A549 (cell line): ENCODE measurements at regions not wholly inside any gene's neighbourhood (a gene's known extent, or its start where the extent isn't known, plus 50 kb on each side); places are given as distances from the start of the nearest gene placed in this dataset.

Experiments used
- ATAC-seq, 2 experiments: fragments of 200-7000 bp in 1 of 2; fragments of >200 bp in 1 of 2; cut with Nextera tagmentation in 1 of 2; cut with Tn5 transposase in 1 of 2; 3 replicates each; pipeline versions ENCODE4 v1.8.0 to v1.9.1; 2018 to 2020; ENCODE audit warnings: mild to moderate bottlenecking in 1 of 2, moderate library complexity in 1 of 2
- CTCF ChIA-PET: fragments of 300-600 bp; sonication (Branson Sonifier 250); formaldehyde crosslinking; extraction: SDS; loops from one replicate; lab custom pipeline; 2021; ENCODE audit warnings: antibody characterized with exemption, inconsistent platforms; lab: Yijun Ruan, JAX
- POLR2A ChIA-PET: fragments of 350-600 bp; formaldehyde crosslinking; extraction: SDS; loops from one replicate; lab custom pipeline; 2021; ENCODE audit warnings: antibody characterized with exemption, inconsistent platforms; lab: Yijun Ruan, JAX
- DNase-seq, 2 experiments: peaks; one replicate each; pipeline versions ENCODE4 v3.0.0 to v3.0.0-alpha.2; 2011 to 2016; ENCODE audit warnings: low read depth in 1 of 2, low spot score in 1 of 2
- FAIRE-seq: peaks from 2 replicates; lab custom pipeline; 2011; peaks lifted over from hg19 to GRCh38; lab: Jason Lieb, UNC
- H3K27ac ChIP-seq, 2 experiments: fragments of >200 bp; sonication (Bioruptor Twin); formaldehyde crosslinking; 3 replicates each; pipeline ENCODE4 v1.5.1; 2016 to 2017
- H3K4me1 ChIP-seq: fragments of >200 bp; sonication (Bioruptor Twin); formaldehyde crosslinking; 3 replicates; pipeline ENCODE4 v1.6.1; 2016
- H3K4me2 ChIP-seq: fragments of >200 bp; sonication (Bioruptor Twin); formaldehyde crosslinking; 3 replicates; pipeline ENCODE4 v1.6.1; 2016
- H3K4me3 ChIP-seq: fragments of >200 bp; sonication (Bioruptor Twin); formaldehyde crosslinking; 3 replicates; pipeline ENCODE4 v1.5.1; 2016
- H3K9me3 ChIP-seq: fragments of >200 bp; sonication (Bioruptor Twin); formaldehyde crosslinking; 3 replicates; pipeline ENCODE4 v1.6.1; 2016
- BCL3 ChIP-seq: fragments of >200 bp; sonication (Bioruptor Twin); formaldehyde crosslinking; IDR thresholded peaks from 3 replicates; pipeline ENCODE4 v1.6.1; 2016
- CBX8 ChIP-seq: fragments of 200-600 bp; sonication (generic); IDR thresholded peaks from 2 replicates; pipeline ENCODE4 v1.6.1; 2016
- E2F6 ChIP-seq: IDR thresholded peaks from 2 replicates; pipeline ENCODE4 v1.6.1; 2012; ENCODE audit warnings: low read depth, borderline replicate concordance
- EP300 ChIP-seq, 2 experiments: fragments of >200 bp; sonication (Bioruptor Twin); formaldehyde crosslinking; IDR thresholded peaks; 2 replicates in 1 of 2; 3 replicates in 1 of 2; pipeline ENCODE4 v1.6.1; 2016 to 2017
- ESRRA ChIP-seq: fragments of 150-350 bp; IDR thresholded peaks from 2 replicates; pipeline ENCODE4 v1.6.1; 2014; ENCODE audit warnings: mild to moderate bottlenecking, low read length, borderline replicate concordance
- HDAC2 ChIP-seq: fragments of 200-600 bp; sonication (generic); IDR thresholded peaks from 2 replicates; pipeline ENCODE4 v1.6.1; 2016
- HOXA7 ChIP-seq: fragments of 250-450 bp; sonication (Bioruptor Pico); IDR thresholded peaks from 2 replicates; pipeline ENCODE4 v1.5.0; 2020; ENCODE audit warnings: mild to moderate bottlenecking, moderate library complexity
- KDM5A ChIP-seq: fragments of 200-600 bp; sonication (generic); IDR thresholded peaks from 2 replicates; pipeline ENCODE4 v1.6.1; 2016; ENCODE audit warnings: antibody characterized with exemption, mild to moderate bottlenecking
- MAFK ChIP-seq: fragments of 450-650 bp; IDR thresholded peaks from 2 replicates; pipeline ENCODE4 v1.6.1; 2014; ENCODE audit not compliant: partially characterized antibody
- MAZ ChIP-seq: fragments of 150-350 bp; IDR thresholded peaks from 2 replicates; pipeline ENCODE4 v1.6.1; 2014; ENCODE audit warnings: antibody characterized with exemption, low read depth, low read length, borderline replicate concordance
- NFE2L2 ChIP-seq: fragments of 150-350 bp; conservative IDR thresholded peaks from 2 replicates; pipeline ENCODE4 v1.6.1; 2014; ENCODE audit warnings: low read length
- NR3C1 ChIP-seq: fragments of >200 bp; sonication (Bioruptor Twin); formaldehyde crosslinking; IDR thresholded peaks from 3 replicates; pipeline ENCODE4 v1.6.1; 2017
- POLR2A ChIP-seq: IDR thresholded peaks from 2 replicates; pipeline ENCODE4 v1.6.1; 2012; ENCODE audit warnings: mild to moderate bottlenecking, low read length
- POLR2AphosphoS2 ChIP-seq: conservative IDR thresholded peaks from 2 replicates; pipeline ENCODE4 v1.6.1; 2012; ENCODE audit warnings: low read length, improper control_type of control experiment, inconsistent platforms
- RAD21 ChIP-seq, 2 experiments: fragments of >200 bp in 1 of 2; sonication (Bioruptor Twin) in 1 of 2; formaldehyde crosslinking in 1 of 2; IDR thresholded peaks in 1 of 2; conservative IDR thresholded peaks in 1 of 2; 2 replicates in 1 of 2; 3 replicates in 1 of 2; pipeline ENCODE4 v1.6.1; 2012 to 2018; ENCODE audit warnings: inconsistent platforms in 1 of 2
- RARB ChIP-seq: fragments of 250-450 bp; sonication (Bioruptor Pico); IDR thresholded peaks from 2 replicates; pipeline ENCODE4 v1.8.0; 2021; ENCODE audit warnings: mild to moderate bottlenecking, moderate library complexity
- REST ChIP-seq: fragments of 200-600 bp; sonication (generic); IDR thresholded peaks from 2 replicates; pipeline ENCODE4 v1.6.1; 2016; ENCODE audit warnings: antibody characterized with exemption, mild to moderate bottlenecking, moderate library complexity
- RFX5 ChIP-seq: fragments of 450-650 bp; IDR thresholded peaks from 2 replicates; pipeline ENCODE4 v1.7.1; 2014; ENCODE audit warnings: antibody characterized with exemption, mild to moderate bottlenecking, moderate library complexity
- SMC3 ChIP-seq: fragments of >200 bp; sonication (Bioruptor Twin); formaldehyde crosslinking; IDR thresholded peaks from 3 replicates; pipeline ENCODE4 v1.6.1; 2018; ENCODE audit warnings: inconsistent platforms
- TP53 ChIP-seq: fragments of 250-450 bp; sonication (Bioruptor Pico); IDR thresholded peaks from 2 replicates; pipeline ENCODE4 v1.5.0; 2021; ENCODE audit warnings: mild to moderate bottlenecking, moderate library complexity
- ZC3H11A ChIP-seq: fragments of 450-650 bp; IDR thresholded peaks from 2 replicates; pipeline ENCODE4 v1.6.1; 2014; ENCODE audit warnings: antibody characterized with exemption, mild to moderate bottlenecking
- ZSCAN20 ChIP-seq: fragments of 250-450 bp; sonication (Bioruptor Pico); IDR thresholded peaks from 2 replicates; pipeline ENCODE4 v1.8.0; 2022; ENCODE audit warnings: mild to moderate bottlenecking, moderate library complexity
- WGBS: methylation state at CpG from one replicate; pipeline ENCODE4 v1.1.6; 2017; ENCODE audit errors: missing lambda C conversion rate; 5-methylcytosine and 5-hydroxymethylcytosine counted together

GRCh38 chr18:39299152-39299551, 1733.6 kb upstream of the CELF4 start:
- FAIRE-seq (no peak), DNase-seq (no peak), ATAC-seq (no peak)
- H3K27ac ChIP-seq, result no peak overlapping the region
- no peaks in the 10 kb centered on the region for H3K4me1 ChIP-seq
- no peaks in the 10 kb centered on the region for H3K9me3 ChIP-seq
- 77% methylated on average over 4 of the region's 4 CpGs for WGBS
- H3K4me3 ChIP-seq, result no peak overlapping the region
- CTCF ChIA-PET, result no interaction called here
- H3K4me2 ChIP-seq, result no peak overlapping the region
- POLR2A ChIA-PET, result no interaction called here
- TF ChIP-seq REST, result no peak
- no peak for TF ChIP-seq ZC3H11A
- no peak for TF ChIP-seq ESRRA
- no peak for TF ChIP-seq HDAC2
- no peak for TF ChIP-seq CBX8
- TF ChIP-seq E2F6, result no peak
- no peak for TF ChIP-seq SMC3
- no peak for TF ChIP-seq RAD21 (conservative IDR thresholded peaks at IDR 0.05 in 1 of 2, IDR thresholded peaks at IDR 0.05 in 1 of 2)
- TF ChIP-seq EP300 (IDR thresholded peaks at IDR 0.05), result no peak
- TF ChIP-seq NFE2L2, result no peak
- TF ChIP-seq POLR2AphosphoS2, result no peak
- no peak for TF ChIP-seq TP53
- no peak for TF ChIP-seq ZSCAN20 (CRISPR knock-in tag)
- no peak for TF ChIP-seq HOXA7
- no peak for TF ChIP-seq MAZ
- no peak for TF ChIP-seq BCL3
- TF ChIP-seq RARB (CRISPR knock-in tag), result no peak
- no peak for TF ChIP-seq RFX5
- TF ChIP-seq NR3C1, result no peak
- TF ChIP-seq, all 56 proteins: peak for 0

GRCh38 chr18:39297225-39297624, 1731.6 kb upstream of the CELF4 start:
- ATAC-seq (no peak), DNase-seq (no peak), FAIRE-seq (no peak)
- Histone ChIP-seq H3K4me3 (no peak overlapping the region), H3K9me3 (no peaks in the 10 kb centered on the region), H3K4me2 (no peak overlapping the region), H3K4me1 (no peaks in the 10 kb centered on the region), H3K27ac (no peak overlapping the region)
- 80% methylated on average over 1 of the region's 1 CpG for WGBS
- ChIA-PET POLR2A (no interaction called here), CTCF (no interaction called here)
- TF ChIP-seq ZSCAN20 (CRISPR knock-in tag), result no peak
- TF ChIP-seq POLR2A, result no peak
- TF ChIP-seq MAFK, result peak; percentile 76
- TF ChIP-seq KDM5A, result no peak
